ENCODE measurements at regions not wholly inside any gene's neighbourhood (a gene's known extent, or its start where the extent isn't known, plus 50 kb on each side); places are given as distances from the start of the nearest gene placed in this dataset.

DNA sequence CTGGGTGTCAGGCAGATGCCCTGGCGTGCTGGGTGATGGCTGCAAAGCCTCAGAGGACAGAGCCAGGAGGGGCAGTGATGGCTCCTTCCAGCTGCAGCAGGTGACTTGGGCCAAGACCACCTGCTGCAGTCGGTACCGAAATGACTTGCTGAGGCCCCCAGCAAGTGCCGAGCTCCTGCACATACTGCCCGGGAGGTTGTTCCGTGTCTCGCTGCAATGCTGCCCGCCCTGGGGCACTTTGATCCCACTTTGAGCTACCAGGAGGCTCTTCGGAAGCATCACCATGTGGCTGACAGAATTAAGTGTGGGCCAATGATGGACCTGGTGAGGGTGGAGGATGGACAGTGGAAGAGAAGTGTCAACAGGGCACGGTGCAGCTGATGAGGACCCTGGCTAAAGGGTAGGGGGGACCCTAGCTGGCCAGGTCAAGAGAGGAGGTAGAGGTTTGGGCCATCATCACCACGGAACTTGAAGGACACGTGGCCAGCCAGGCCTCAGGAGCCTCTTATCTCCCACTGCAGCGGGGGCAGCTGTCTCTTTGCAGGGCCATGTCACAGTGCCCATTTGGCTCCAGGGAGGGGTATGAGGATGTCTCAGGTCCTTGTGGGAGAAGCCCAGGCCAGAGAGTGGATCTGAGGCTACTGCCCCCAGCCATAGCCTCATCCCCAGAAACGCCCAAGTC, 51.1 kb upstream of the NANOS1 start:
- no peaks in the 10 kb centered on the region; the same call in 1 of the 2 replicates for H3K9me3 ChIP-seq (ENCODE audit: control insufficient read depth, insufficient read depth, low read length)
- H3K27me3 ChIP-seq (ENCODE audit: control insufficient read depth, insufficient read depth, low read length) = peaks cover 7% of the 10 kb centered on the region
- no peak for DNase-seq (ENCODE audit: low read depth, low spot score)
- TF ChIP-seq, protein P1, sequence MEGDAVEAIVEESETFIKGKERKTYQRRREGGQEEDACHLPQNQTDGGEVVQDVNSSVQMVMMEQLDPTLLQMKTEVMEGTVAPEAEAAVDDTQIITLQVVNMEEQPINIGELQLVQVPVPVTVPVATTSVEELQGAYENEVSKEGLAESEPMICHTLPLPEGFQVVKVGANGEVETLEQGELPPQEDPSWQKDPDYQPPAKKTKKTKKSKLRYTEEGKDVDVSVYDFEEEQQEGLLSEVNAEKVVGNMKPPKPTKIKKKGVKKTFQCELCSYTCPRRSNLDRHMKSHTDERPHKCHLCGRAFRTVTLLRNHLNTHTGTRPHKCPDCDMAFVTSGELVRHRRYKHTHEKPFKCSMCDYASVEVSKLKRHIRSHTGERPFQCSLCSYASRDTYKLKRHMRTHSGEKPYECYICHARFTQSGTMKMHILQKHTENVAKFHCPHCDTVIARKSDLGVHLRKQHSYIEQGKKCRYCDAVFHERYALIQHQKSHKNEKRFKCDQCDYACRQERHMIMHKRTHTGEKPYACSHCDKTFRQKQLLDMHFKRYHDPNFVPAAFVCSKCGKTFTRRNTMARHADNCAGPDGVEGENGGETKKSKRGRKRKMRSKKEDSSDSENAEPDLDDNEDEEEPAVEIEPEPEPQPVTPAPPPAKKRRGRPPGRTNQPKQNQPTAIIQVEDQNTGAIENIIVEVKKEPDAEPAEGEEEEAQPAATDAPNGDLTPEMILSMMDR (IDR thresholded peaks at IDR 0.05; ENCODE audit: low read depth, low read length) = no peak
- H3K27ac ChIP-seq (ENCODE audit: low read depth, low read length) = no peak overlapping the region
- no peak overlapping the region for H3K4me3 ChIP-seq (ENCODE audit: low read depth, low read length)
- POLR2A ChIA-PET = no interaction called here
- CTCF ChIA-PET = no interaction called here

GRCh38 chr10:118978998-118979350, 50.5 kb upstream of the NANOS1 start:
- TF ChIP-seq, protein P1 (IDR thresholded peaks at IDR 0.05; ENCODE audit: low read depth, low read length) = no peak
- Histone ChIP-seq H3K27me3 (ENCODE audit: control insufficient read depth, insufficient read depth, low read length) (peaks cover 6% of the 10 kb centered on the region), H3K4me3 (ENCODE audit: low read depth, low read length) (no peak overlapping the region), H3K9me3 (ENCODE audit: control insufficient read depth, insufficient read depth, low read length) (no peaks in the 10 kb centered on the region; the same call in 1 of the 2 replicates), H3K27ac (ENCODE audit: low read depth, low read length) (no peak overlapping the region)
- no peak for DNase-seq (ENCODE audit: low read depth, low spot score)
- ChIA-PET POLR2A (no interaction called here), CTCF (no interaction called here)

DNA sequence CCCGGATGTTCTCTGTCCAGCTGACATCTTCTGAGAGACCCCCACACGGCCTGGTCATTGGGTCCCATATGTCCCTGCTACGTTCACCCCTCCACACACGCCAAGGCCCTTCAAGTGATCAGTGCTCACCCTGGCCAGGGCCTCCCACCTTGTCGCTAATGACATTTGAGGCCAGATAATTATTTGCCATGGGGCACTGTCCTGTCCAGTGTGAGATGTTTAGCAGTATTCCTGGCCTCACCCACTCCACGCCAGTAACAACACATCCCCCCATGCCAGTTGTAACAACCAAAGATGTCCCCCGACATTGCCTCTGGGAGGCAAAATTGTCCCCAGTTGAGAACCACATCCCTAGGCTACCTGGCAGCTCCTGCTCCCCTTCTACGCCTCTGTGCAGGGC, 49.9 kb upstream of the NANOS1 start:
- TF ChIP-seq, protein P1 (IDR thresholded peaks at IDR 0.05; ENCODE audit: low read depth, low read length) = no peak
- DNase-seq (ENCODE audit: low read depth, low spot score) = no peak
- Histone ChIP-seq H3K4me3 (ENCODE audit: low read depth, low read length) (no peak overlapping the region), H3K9me3 (ENCODE audit: control insufficient read depth, insufficient read depth, low read length) (no peaks in the 10 kb centered on the region; the same call in 1 of the 2 replicates), H3K27me3 (ENCODE audit: control insufficient read depth, insufficient read depth, low read length) (peaks cover 3% of the 10 kb centered on the region), H3K27ac (ENCODE audit: low read depth, low read length) (no peak overlapping the region)
- CTCF ChIA-PET = no interaction called here
- POLR2A ChIA-PET = no interaction called here

All from AG04450 (cell line).